ENCODE measurements at regions not wholly inside any gene's neighbourhood (a gene's known extent, or its start where the extent isn't known, plus 50 kb on each side); places are given as distances from the start of the nearest gene placed in this dataset.

DNA sequence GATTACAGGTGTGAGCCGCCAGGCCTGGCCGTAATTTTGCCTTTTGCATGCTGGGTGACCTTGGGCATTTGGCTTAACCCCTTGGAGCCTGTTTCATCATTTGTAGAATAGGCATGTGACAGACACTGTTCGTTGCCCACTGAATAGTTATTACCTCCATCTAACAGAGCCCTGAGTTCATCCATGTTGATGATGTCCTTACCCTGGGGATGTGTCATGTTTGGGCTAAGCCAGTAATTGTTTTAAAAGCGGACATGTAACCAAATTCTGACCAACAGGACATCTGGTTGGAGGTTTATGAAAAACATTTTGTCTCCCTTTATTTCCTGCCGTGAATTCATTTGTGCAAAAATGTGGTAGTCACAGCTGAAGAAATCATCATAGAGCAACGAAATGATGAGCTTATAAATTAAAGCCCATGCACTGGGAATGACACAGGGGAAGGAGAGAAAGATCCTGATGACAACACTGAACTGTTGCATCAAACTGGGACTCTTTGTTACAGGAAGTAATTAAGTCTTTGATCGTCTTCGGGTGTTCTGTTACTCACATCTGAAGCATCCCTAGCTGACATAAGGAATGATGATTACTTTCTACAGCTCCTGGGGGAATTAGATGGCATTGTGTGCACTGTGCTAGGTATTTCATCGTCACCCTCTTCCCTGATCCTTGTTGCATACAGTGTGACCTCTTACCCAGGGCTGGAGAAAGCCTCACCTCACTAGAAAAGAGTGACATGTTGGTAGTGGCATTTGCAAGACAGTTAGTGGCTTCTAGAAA is 117.8 kb downstream of the FGF18 start:
- TF ChIP-seq CTCF (conservative IDR thresholded peaks at IDR 0.05; ENCODE audit: low read length), result no peak
- no peak for TF ChIP-seq EZH2phosphoT487 (IDR thresholded peaks at IDR 0.05; ENCODE audit: borderline replicate concordance, low read depth, low read length)

All from OCI-LY7 (cell line).